Effector CD8-positive, alpha-beta T cell (primary cell): ENCODE measurements at regions not wholly inside any gene's neighbourhood (a gene's known extent, or its start where the extent isn't known, plus 50 kb on each side); places are given as distances from the start of the nearest gene placed in this dataset.

ENCODE experiments used
- DNase-seq: peaks from one replicate; lab custom pipeline; 2025; lab: John Stamatoyannopoulos, UW

- DNase-seq: no peak
Measured at GRCh38 chr13:31962731-31963370, 68.7 kb upstream of the FRY start.

DNA sequence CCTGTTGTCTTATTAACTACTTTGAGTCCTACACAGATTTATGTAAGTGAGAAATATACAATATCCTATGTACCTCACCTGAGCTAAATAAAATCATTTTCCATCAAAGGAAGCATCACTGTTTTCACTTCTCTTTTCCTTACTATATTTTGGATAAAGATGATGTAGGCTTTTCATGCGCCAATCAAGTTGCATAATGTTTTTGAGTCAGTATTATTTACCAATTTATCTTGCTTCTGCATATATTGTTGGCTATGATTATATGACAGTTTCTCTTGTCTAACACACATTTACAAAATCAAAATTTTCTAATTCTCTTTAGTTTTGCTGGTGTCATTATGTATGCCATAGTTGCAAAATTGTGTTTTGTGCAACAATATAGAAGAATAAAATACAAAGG, 67.9 kb upstream of the FRY start:
- no peak for DNase-seq

- no peak for DNase-seq
Measured at GRCh38 chr13:31964168-31964567, 67.4 kb upstream of the FRY start.

- no peak for DNase-seq
Measured at GRCh38 chr13:31965361-31966066, 66.1 kb upstream of the FRY start.

- no peak for DNase-seq
Measured at GRCh38 chr13:31967155-31967554, 64.4 kb upstream of the FRY start.

DNA sequence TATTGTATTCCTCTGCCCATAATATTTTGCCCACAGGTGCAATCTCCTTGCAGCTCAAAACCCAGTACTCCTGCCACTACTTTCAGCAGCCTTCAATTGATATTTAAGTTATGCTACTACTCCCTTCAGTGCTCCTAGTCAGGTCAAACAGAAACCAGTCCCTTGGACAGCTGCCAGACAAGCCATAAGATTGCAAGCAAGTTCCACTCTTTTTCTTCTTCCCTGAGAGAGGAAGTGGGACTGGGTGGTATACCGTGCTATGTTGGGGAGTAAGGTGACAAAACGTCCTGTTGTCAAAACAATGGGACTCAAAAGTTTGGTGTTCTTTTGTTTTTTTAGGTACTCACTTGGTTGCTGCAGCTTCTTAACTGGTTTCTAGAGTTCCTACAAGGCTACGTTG, 63.1 kb upstream of the FRY start:
- DNase-seq: no peak

DNA sequence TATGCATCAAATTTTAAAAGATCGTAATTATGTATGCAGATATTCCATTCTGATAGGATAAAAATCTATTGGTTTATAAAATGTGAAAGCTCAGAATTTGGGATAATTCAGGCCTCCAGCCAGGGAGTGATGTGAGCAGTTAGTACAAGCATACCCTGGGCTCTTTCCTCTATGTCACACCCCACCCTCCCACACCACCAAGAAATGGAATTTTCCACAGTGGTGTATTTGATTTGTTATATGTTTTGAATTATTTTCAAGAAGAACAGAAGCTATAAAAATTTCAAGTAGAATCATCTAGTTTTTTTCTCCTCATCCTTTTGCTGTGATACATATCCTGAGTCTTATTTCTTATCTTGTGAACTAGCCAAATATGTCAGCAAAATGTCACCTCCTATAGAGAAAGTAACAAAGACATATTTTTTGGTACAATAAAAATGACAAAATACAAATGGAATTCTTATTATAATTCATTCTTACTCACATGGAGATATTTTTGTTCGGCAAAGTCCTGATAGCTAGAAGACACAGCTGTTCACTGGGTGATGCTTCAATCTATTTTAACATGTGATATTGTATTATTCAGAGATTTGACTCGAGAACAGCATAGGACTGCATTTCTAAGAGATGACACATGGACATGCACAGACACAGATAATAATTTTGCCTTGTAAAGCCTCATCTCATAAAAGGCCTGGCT, 61.2 kb upstream of the FRY start:
- no peak for DNase-seq

DNA sequence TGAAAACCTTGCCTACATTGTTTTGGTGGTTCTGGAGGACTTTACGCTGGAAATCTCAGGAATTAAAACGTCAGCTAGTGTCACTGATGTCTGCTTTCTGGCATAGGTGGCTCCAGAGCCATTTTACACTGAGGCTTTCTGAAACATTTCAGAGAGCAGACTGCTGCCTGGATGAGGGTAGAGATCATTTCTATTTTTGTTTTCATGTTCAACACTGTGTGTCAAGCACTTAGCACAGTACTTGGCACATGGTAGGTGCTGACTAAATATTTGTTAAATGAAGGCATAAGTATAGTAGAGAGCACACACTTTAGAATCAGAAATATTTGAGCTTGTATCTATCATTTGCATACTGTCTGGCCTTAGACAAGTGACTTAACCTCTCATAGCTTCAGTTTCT, 59.1 kb upstream of the FRY start:
- DNase-seq: no peak

DNA sequence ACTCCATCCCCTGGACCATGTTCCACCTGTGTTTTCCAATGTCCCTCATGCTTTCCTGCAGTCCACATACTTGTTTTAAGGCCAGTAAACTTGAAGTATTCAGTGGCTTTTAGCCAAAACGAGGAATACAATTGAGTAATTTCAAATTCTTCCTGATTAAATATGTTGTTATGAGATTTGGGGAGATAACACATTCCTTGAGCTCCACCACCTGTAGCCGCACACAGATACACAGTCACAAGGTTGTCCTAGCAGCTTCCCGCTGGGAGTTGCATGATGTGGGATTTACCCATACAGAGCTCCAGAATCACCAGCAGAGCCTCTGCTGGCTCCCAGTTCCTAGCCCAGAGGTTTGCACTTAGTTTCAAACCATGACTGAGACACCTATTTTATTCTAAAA, 53.6 kb upstream of the FRY start:
- DNase-seq: no peak

DNA sequence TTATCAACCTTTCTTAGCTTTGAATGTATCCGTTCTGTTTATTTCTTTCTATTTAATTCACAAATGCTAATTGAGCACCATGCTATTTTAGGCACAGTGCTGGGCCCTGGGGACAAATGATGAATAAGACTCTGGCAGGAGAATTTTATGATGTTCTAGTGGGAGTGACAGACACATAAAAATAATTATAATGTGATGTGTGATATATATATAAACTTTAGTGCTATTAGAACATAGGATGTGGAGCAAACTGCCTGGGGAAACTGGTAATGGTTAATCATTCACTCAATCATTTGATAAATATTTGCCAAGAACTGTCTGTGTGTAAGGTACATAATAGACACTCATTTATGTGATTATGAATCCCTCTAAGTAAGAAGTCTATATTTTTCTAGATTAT, 50.7 kb upstream of the FRY start:
- DNase-seq: no peak
